ENCODE measurements at regions not wholly inside any gene's neighbourhood (a gene's known extent, or its start where the extent isn't known, plus 50 kb on each side); places are given as distances from the start of the nearest gene placed in this dataset.

- TF ChIP-seq POLR2A (IDR thresholded peaks at IDR 0.05) (no peak), CTCF (IDR thresholded peaks at IDR 0.05) (no peak)
Observed at GRCh38 chr1:233819042-233819441, 85.4 kb upstream of the SLC35F3 start.
